OCI-M2 (cell line): ENCODE measurements at regions not wholly inside any gene's neighbourhood (a gene's known extent, or its start where the extent isn't known, plus 50 kb on each side); places are given as distances from the start of the nearest gene placed in this dataset.
"Not testable (repeated sequence)": the region's sequence is repeated elsewhere in the genome, so short reads cannot be mapped to it uniquely, and the experiment has no call there.

Source experiments
- DNase-seq: peaks from one replicate; lab custom pipeline; 2025; ENCODE audit not compliant: unreplicated experiment; lab: John Stamatoyannopoulos, UW

- no peak for DNase-seq
These were observed 95.0 kb downstream of the SNX5 start for GRCh38 chr20:17873410-17874270.

- DNase-seq = no peak
These were observed 95.6 kb downstream of the SNX5 start for GRCh38 chr20:17872959-17873358.

GRCh38 chr20:17872434-17872833 lies 96.2 kb downstream of the SNX5 start:
- no peak for DNase-seq

- no peak for DNase-seq
These were observed 96.7 kb downstream of the SNX5 start for GRCh38 chr20:17871886-17872285.

GRCh38 chr20:17871181-17871580 lies 97.4 kb downstream of the SNX5 start:
- no peak for DNase-seq

GRCh38 chr20:17870086-17870740 lies 98.4 kb downstream of the SNX5 start:
- DNase-seq = no peak

- no peak for DNase-seq
These were observed 99.1 kb downstream of the SNX5 start for GRCh38 chr20:17869295-17869994.

GRCh38 chr20:17868700-17869231 lies 99.8 kb downstream of the SNX5 start:
- DNase-seq = no peak

- no peak for DNase-seq
These were observed 100.4 kb downstream of the SNX5 start for GRCh38 chr20:17868151-17868550.

GRCh38 chr20:17867131-17867925 lies 101.3 kb downstream of the SNX5 start:
- no peak for DNase-seq

- DNase-seq = no peak
These were observed 102.2 kb downstream of the SNX5 start for GRCh38 chr20:17866234-17867001.

GRCh38 chr20:17863577-17864292 lies 104.9 kb downstream of the SNX5 start:
- no peak for DNase-seq

- no peak for DNase-seq
These were observed 105.4 kb downstream of the SNX5 start for GRCh38 chr20:17863209-17863576.

- DNase-seq = no peak
These were observed 106.4 kb downstream of the SNX5 start for GRCh38 chr20:17862171-17862570.

- not testable (repeated sequence) for DNase-seq
These were observed 107.0 kb downstream of the SNX5 start for GRCh38 chr20:17861620-17862019.

- DNase-seq = no peak
These were observed 108.0 kb downstream of the SNX5 start for GRCh38 chr20:17860301-17861197.

GRCh38 chr20:17859616-17860232 lies 108.9 kb downstream of the SNX5 start:
- DNase-seq = no peak

- no peak for DNase-seq
These were observed 109.5 kb downstream of the SNX5 start for GRCh38 chr20:17859002-17859615.
